ENCODE measurements at regions not wholly inside any gene's neighbourhood (a gene's known extent, or its start where the extent isn't known, plus 50 kb on each side); places are given as distances from the start of the nearest gene placed in this dataset.

DNA sequence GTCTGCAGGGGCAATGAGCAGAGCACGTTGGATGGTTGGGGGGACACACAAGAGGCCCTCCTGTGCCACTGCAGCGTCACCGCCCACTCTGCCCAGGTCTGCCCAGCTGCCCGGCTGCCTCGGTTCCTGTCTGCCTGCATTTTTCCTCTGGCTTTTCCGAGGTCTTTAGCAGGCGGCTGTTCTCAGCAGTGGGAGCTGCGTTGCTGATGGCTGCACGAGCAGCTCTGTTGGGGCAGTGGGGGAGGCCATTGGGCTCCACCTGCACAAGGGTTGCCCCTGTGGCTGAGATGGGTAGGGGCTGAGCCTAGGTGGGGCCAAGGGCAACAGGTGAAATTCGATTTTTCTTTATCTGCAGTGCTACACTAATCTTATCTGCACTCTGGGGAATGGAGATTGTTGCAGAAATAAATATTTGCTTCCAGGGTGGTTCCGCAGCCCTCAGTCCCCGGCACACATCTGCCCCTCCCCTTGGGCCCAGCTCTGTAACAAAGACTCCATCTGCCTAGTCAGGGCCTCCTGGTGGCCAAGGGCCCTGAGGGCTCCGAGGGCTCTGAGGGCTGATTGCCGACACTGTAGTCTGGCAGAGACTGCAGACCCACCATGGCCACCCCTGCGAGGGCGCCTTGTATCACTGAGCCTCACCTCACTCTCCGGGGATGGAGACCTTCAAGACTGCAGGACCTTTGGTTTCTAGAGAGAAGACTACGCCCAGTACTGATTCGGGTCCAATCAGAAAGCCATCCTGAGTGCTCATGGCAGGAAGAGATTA, 141.7 kb upstream of the SHH start (continued):
- TF ChIP-seq NCOR1 (IDR thresholded peaks at IDR 0.05; ENCODE audit: borderline replicate concordance, low read length) (no peak), IKZF4 (CRISPR knock-in tag; IDR thresholded peaks at IDR 0.05; ENCODE audit: borderline replicate concordance, low read depth, not compliant biosample characterization) (no peak), DNMT3B (CRISPR knock-in tag; conservative IDR thresholded peaks at IDR 0.05) (no peak), ZNF746 (CRISPR knock-in tag; IDR thresholded peaks at IDR 0.05) (peak; percentile 91), ZNF607 (CRISPR knock-in tag; IDR thresholded peaks at IDR 0.05; ENCODE audit: borderline replicate concordance) (0 out of 2 replicates have a peak, but pooled peaks have one; percentile 65), ZNF317 (CRISPR knock-in tag; IDR thresholded peaks at IDR 0.05) (0 out of 2 replicates have a peak, but pooled peaks have one; percentile 55), TEAD3 (CRISPR knock-in tag; optimal IDR thresholded peaks at IDR 0.05; ENCODE audit: borderline replicate concordance) (peak; percentile 49), BHLHE40 (IDR thresholded peaks at IDR 0.05; ENCODE audit: low read length) (no peak), ZNF446 (CRISPR knock-in tag; IDR thresholded peaks at IDR 0.05) (no peak), ZNF747 (CRISPR knock-in tag; IDR thresholded peaks at IDR 0.05; ENCODE audit: borderline replicate concordance) (no peak), NFE2L1 (CRISPR knock-in tag; IDR thresholded peaks at IDR 0.05; ENCODE audit: borderline replicate concordance) (no peak), SATB2 (CRISPR knock-in tag; IDR thresholded peaks at IDR 0.05) (0 out of 2 replicates have a peak, but pooled peaks have one; percentile 39), HIVEP1 (CRISPR knock-in tag; IDR thresholded peaks at IDR 0.05) (peak; percentile 83; the same call in 1 of the 2 replicates), NFYB (CRISPR knock-in tag; IDR thresholded peaks at IDR 0.05) (no peak), ZNF143 (CRISPR knock-in tag; IDR thresholded peaks at IDR 0.05) (peak; percentile 42; the same call in 1 of the 2 replicates), ZNF841 (CRISPR knock-in tag; IDR thresholded peaks at IDR 0.05; ENCODE audit: borderline replicate concordance) (no peak)
- TF ChIP-seq, protein P1, sequence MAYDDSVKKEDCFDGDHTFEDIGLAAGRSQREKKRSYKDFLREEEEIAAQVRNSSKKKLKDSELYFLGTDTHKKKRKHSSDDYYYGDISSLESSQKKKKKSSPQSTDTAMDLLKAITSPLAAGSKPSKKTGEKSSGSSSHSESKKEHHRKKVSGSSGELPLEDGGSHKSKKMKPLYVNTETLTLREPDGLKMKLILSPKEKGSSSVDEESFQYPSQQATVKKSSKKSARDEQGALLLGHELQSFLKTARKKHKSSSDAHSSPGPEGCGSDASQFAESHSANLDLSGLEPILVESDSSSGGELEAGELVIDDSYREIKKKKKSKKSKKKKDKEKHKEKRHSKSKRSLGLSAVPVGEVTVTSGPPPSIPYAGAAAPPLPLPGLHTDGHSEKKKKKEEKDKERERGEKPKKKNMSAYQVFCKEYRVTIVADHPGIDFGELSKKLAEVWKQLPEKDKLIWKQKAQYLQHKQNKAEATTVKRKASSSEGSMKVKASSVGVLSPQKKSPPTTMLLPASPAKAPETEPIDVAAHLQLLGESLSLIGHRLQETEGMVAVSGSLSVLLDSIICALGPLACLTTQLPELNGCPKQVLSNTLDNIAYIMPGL (CRISPR knock-in tag; IDR thresholded peaks at IDR 0.05; ENCODE audit: borderline replicate concordance in 1 of 2, low read depth in 1 of 2): peak in 1 of 2 experiments; percentile 54; a peak in 1 of 4 replicates
- TF ChIP-seq, protein P2, sequence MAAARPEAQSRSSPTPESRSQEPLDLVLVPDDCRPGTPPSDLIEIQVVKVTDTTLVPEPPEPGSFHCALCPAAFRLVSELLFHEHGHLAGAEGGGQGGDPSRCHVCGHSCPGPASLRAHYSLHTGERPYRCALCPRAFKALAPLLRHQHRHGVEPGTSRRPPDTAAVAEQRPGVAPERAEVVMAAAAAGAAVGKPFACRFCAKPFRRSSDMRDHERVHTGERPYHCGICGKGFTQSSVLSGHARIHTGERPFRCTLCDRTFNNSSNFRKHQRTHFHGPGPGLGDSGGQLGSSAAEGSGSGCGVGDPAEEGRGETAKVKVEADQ (CRISPR knock-in tag; IDR thresholded peaks at IDR 0.05; ENCODE audit: borderline replicate concordance): peak; percentile 79
- TF ChIP-seq, protein P3, sequence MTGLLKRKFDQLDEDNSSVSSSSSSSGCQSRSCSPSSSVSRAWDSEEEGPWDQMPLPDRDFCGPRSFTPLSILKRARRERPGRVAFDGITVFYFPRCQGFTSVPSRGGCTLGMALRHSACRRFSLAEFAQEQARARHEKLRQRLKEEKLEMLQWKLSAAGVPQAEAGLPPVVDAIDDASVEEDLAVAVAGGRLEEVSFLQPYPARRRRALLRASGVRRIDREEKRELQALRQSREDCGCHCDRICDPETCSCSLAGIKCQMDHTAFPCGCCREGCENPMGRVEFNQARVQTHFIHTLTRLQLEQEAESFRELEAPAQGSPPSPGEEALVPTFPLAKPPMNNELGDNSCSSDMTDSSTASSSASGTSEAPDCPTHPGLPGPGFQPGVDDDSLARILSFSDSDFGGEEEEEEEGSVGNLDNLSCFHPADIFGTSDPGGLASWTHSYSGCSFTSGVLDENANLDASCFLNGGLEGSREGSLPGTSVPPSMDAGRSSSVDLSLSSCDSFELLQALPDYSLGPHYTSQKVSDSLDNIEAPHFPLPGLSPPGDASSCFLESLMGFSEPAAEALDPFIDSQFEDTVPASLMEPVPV (CRISPR knock-in tag; IDR thresholded peaks at IDR 0.05): peak; percentile 51; the same call in 1 of the 2 replicates
- TF ChIP-seq, protein P4, sequence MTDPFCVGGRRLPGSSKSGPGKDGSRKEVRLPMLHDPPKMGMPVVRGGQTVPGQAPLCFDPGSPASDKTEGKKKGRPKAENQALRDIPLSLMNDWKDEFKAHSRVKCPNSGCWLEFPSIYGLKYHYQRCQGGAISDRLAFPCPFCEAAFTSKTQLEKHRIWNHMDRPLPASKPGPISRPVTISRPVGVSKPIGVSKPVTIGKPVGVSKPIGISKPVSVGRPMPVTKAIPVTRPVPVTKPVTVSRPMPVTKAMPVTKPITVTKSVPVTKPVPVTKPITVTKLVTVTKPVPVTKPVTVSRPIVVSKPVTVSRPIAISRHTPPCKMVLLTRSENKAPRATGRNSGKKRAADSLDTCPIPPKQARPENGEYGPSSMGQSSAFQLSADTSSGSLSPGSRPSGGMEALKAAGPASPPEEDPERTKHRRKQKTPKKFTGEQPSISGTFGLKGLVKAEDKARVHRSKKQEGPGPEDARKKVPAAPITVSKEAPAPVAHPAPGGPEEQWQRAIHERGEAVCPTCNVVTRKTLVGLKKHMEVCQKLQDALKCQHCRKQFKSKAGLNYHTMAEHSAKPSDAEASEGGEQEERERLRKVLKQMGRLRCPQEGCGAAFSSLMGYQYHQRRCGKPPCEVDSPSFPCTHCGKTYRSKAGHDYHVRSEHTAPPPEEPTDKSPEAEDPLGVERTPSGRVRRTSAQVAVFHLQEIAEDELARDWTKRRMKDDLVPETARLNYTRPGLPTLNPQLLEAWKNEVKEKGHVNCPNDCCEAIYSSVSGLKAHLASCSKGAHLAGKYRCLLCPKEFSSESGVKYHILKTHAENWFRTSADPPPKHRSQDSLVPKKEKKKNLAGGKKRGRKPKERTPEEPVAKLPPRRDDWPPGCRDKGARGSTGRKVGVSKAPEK (CRISPR knock-in tag; IDR thresholded peaks at IDR 0.05; ENCODE audit: borderline replicate concordance): no peak
- TF ChIP-seq, protein P5, sequence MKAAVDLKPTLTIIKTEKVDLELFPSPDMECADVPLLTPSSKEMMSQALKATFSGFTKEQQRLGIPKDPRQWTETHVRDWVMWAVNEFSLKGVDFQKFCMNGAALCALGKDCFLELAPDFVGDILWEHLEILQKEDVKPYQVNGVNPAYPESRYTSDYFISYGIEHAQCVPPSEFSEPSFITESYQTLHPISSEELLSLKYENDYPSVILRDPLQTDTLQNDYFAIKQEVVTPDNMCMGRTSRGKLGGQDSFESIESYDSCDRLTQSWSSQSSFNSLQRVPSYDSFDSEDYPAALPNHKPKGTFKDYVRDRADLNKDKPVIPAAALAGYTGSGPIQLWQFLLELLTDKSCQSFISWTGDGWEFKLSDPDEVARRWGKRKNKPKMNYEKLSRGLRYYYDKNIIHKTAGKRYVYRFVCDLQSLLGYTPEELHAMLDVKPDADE (CRISPR knock-in tag; IDR thresholded peaks at IDR 0.05): no peak

All from HepG2 (cell line).